H1 (cell line): ENCODE measurements at regions not wholly inside any gene's neighbourhood (a gene's known extent, or its start where the extent isn't known, plus 50 kb on each side); places are given as distances from the start of the nearest gene placed in this dataset.

ENCODE experiments used
- CTCF ChIA-PET: fragments of 300-600 bp; sonication (Branson Sonifier 250); formaldehyde crosslinking; loops from one replicate; lab custom pipeline; 2021; ENCODE audit not compliant: partially characterized antibody; lab: Charles Lee
- POLR2A ChIA-PET: fragments of 300-600 bp; sonication (Branson Sonifier 250); formaldehyde crosslinking; loops from one replicate; lab custom pipeline; 2021; ENCODE audit warnings: inconsistent platforms; ENCODE audit not compliant: partially characterized antibody; lab: Charles Lee
- DNase-seq, 2 experiments: peaks; one replicate each; pipeline versions ENCODE4 v3.0.0 to v3.0.0-alpha.2; 2010 to 2022; ENCODE audit warnings: low spot score in 2 of 2, low read depth in 1 of 2, mixed read lengths in 1 of 2
- FAIRE-seq: peaks from 2 replicates; lab custom pipeline; 2011; peaks lifted over from hg19 to GRCh38; lab: Jason Lieb, UNC
- H2AFZ ChIP-seq: 2 replicates; pipeline ENCODE4 v1.8.1; 2012; ENCODE audit warnings: low read length, inconsistent platforms
- H2AK5ac ChIP-seq: 2 replicates; pipeline ENCODE4 v1.6.1; 2013; ENCODE audit warnings: low read depth, low read length
- H2BK120ac ChIP-seq: replicated peaks from 2 replicates; pipeline ENCODE3; 2013; ENCODE audit warnings: low read depth, low read length, inconsistent platforms
- H2BK12ac ChIP-seq: 2 replicates; pipeline ENCODE4 v1.6.1; 2013; ENCODE audit warnings: low read depth, low read length
- H2BK15ac ChIP-seq: 2 replicates; pipeline ENCODE4 v1.6.1; 2013; ENCODE audit warnings: low read length
- H2BK20ac ChIP-seq: 2 replicates; pipeline ENCODE4 v1.6.1; 2013; ENCODE audit warnings: low read length
- H2BK5ac ChIP-seq: 2 replicates; pipeline ENCODE4 v1.6.1; 2013; ENCODE audit warnings: low read depth, low read length
- H3K14ac ChIP-seq: 2 replicates; pipeline ENCODE4 v1.6.1; 2013; ENCODE audit warnings: inconsistent platforms; ENCODE audit not compliant: insufficient read length
- H3K18ac ChIP-seq: 2 replicates; pipeline ENCODE4 v1.6.1; 2013; ENCODE audit warnings: low read length; ENCODE audit errors: extremely low read depth
- H3K23ac ChIP-seq: 2 replicates; pipeline ENCODE4 v1.6.1; 2013; ENCODE audit warnings: inconsistent platforms; ENCODE audit not compliant: insufficient read length
- H3K23me2 ChIP-seq: 2 replicates; pipeline ENCODE4 v1.6.1; 2013; ENCODE audit warnings: low read depth, low read length
- H3K27ac ChIP-seq: 2 replicates; pipeline ENCODE4 v1.6.1; 2011; ENCODE audit warnings: low read depth, low read length, inconsistent platforms
- H3K27me3 ChIP-seq, 4 experiments: replicated peaks in 1 of 4; 1 replicate in 1 of 4; 2 replicates in 3 of 4; pipeline versions ENCODE4 v1.6.1 to v1.8.1; 2011 to 2013; ENCODE audit warnings: low read length in 3 of 4, mild to moderate bottlenecking in 3 of 4, inconsistent platforms in 2 of 4, mixed read lengths in 2 of 4, moderate library complexity in 1 of 4; ENCODE audit not compliant: control insufficient read depth in 3 of 4, insufficient read depth in 3 of 4; ENCODE audit errors: extremely low read depth in 1 of 4
- H3K36me3 ChIP-seq, 4 experiments: 2 replicates each; pipeline versions ENCODE4 v1.6.1 to v1.8.1; 2011 to 2013; ENCODE audit warnings: mild to moderate bottlenecking in 4 of 4, low read length in 3 of 4, moderate library complexity in 2 of 4, control low read depth in 1 of 4, inconsistent platforms in 1 of 4; ENCODE audit not compliant: insufficient read depth in 4 of 4, control insufficient read depth in 2 of 4
- H3K4ac ChIP-seq: replicated peaks from 2 replicates; pipeline ENCODE3; 2013; ENCODE audit warnings: low read length, low read depth, mixed read lengths, inconsistent platforms; ENCODE audit not compliant: insufficient read length
- H3K4me1 ChIP-seq, 4 experiments: replicated peaks in 1 of 4; 1 replicate in 1 of 4; 2 replicates in 3 of 4; pipeline versions ENCODE4 v1.6.1 to v1.8.1; 2011 to 2013; ENCODE audit warnings: low read length in 3 of 4, inconsistent platforms in 2 of 4, mixed read lengths in 1 of 4; ENCODE audit not compliant: insufficient read depth in 4 of 4, control insufficient read depth in 3 of 4
- H3K4me2 ChIP-seq, 2 experiments: 2 replicates each; pipeline versions ENCODE4 v1.6.1 to v1.8.1; 2011 to 2013; ENCODE audit warnings: low read depth in 2 of 2, low read length in 2 of 2, control low read depth in 1 of 2, inconsistent platforms in 1 of 2, mild to moderate bottlenecking in 1 of 2; ENCODE audit not compliant: insufficient read depth in 1 of 2
- H3K4me3 ChIP-seq, 4 experiments: fragments of 200-600, 300-600 bp in 1 of 4; sonication (generic), shearing (Covaris generic), sonication (Bioruptor Twin) in 1 of 4; 2 replicates each; pipeline versions ENCODE4 v1.5.1 to v1.8.1; 2011 to 2016; ENCODE audit warnings: low read length in 4 of 4, low read depth in 3 of 4, control low read depth in 2 of 4, inconsistent platforms in 2 of 4, mild to moderate bottlenecking in 2 of 4, mixed read lengths in 1 of 4, moderate library complexity in 1 of 4; ENCODE audit not compliant: insufficient read depth in 2 of 4; ENCODE audit errors: extremely low read depth in 1 of 4
- H3K56ac ChIP-seq: replicated peaks from 2 replicates; pipeline ENCODE3; 2013; ENCODE audit warnings: low read depth, mild to moderate bottlenecking, mixed read lengths, low read length, inconsistent platforms; ENCODE audit not compliant: insufficient read length
- H3K79me1 ChIP-seq: 2 replicates; pipeline ENCODE4 v1.6.1; 2013; ENCODE audit warnings: low read depth, low read length, control low read depth
- H3K79me2 ChIP-seq, 2 experiments: 2 replicates each; pipeline versions ENCODE4 v1.6.1 to v1.8.1; 2012 to 2013; ENCODE audit warnings: low read length in 2 of 2, mild to moderate bottlenecking in 2 of 2, inconsistent platforms in 1 of 2; ENCODE audit not compliant: insufficient read depth in 2 of 2, control insufficient read depth in 1 of 2
- H3K9ac ChIP-seq, 4 experiments: replicated peaks in 1 of 4; 1 replicate in 1 of 4; 2 replicates in 3 of 4; pipeline versions ENCODE4 v1.6.1 to v1.8.1; 2011 to 2013; ENCODE audit warnings: low read depth in 3 of 4, low read length in 3 of 4, control low read depth in 2 of 4, mild to moderate bottlenecking in 2 of 4, moderate library complexity in 2 of 4, inconsistent platforms in 1 of 4; ENCODE audit errors: extremely low read depth in 1 of 4
- H3K9me3 ChIP-seq, 2 experiments: 2 replicates each; pipeline versions ENCODE4 v1.6.1 to v1.8.1; 2012 to 2013; ENCODE audit warnings: mild to moderate bottlenecking in 2 of 2, moderate library complexity in 2 of 2, control low read depth in 1 of 2, inconsistent platforms in 1 of 2, low read depth in 1 of 2, low read length in 1 of 2, mixed read lengths in 1 of 2; ENCODE audit not compliant: insufficient read depth in 2 of 2
- H4K20me1 ChIP-seq, 2 experiments: replicated peaks in 1 of 2; 2 replicates each; pipeline versions ENCODE3 to v1.8.1; 2011 to 2013; ENCODE audit warnings: inconsistent platforms in 2 of 2, low read length in 2 of 2, mild to moderate bottlenecking in 1 of 2; ENCODE audit not compliant: insufficient read depth in 2 of 2, control insufficient read depth in 1 of 2
- H4K5ac ChIP-seq: 2 replicates; pipeline ENCODE4 v1.6.1; 2013; ENCODE audit warnings: low read length, low read depth, mixed read lengths, inconsistent platforms; ENCODE audit not compliant: insufficient read length
- H4K8ac ChIP-seq: 2 replicates; pipeline ENCODE4 v1.8.0; 2013; ENCODE audit warnings: mild to moderate bottlenecking, moderate library complexity, low read length, inconsistent platforms; ENCODE audit not compliant: insufficient read depth; ENCODE audit errors: extremely low read depth
- H4K91ac ChIP-seq: replicated peaks from 2 replicates; pipeline ENCODE3; 2013; ENCODE audit warnings: low read length, mixed read lengths, inconsistent platforms; ENCODE audit not compliant: insufficient read length
- GTF2F1 ChIP-seq: IDR thresholded peaks from 2 replicates; pipeline ENCODE4 v1.6.1; 2012; ENCODE audit warnings: low read depth, low read length, improper control_type of control experiment, borderline replicate concordance
- RNF2 ChIP-seq: fragments of 200-900, 300-1000 bp; sonication (generic); IDR thresholded peaks from 2 replicates; pipeline ENCODE4 v1.7.1; 2016; ENCODE audit warnings: borderline replicate concordance, low read depth, mild to moderate bottlenecking, antibody characterized with exemption, low read length; ENCODE audit not compliant: poor library complexity, severe bottlenecking; ENCODE audit errors: missing control alignments
- SAP30 ChIP-seq: fragments of 300-600 bp; sonication (generic); IDR thresholded peaks from 2 replicates; pipeline ENCODE4 v1.7.1; 2012; ENCODE audit warnings: low read length, moderate library complexity, mild to moderate bottlenecking, inconsistent platforms; ENCODE audit not compliant: insufficient read depth, insufficient replicate concordance
- SUZ12 ChIP-seq: fragments of 200-600 bp; sonication (generic); IDR thresholded peaks from 2 replicates; pipeline ENCODE4 v1.6.1; 2012; ENCODE audit warnings: mild to moderate bottlenecking, inconsistent platforms, low read length, moderate library complexity, mixed read lengths
- ZNF274 ChIP-seq: IDR thresholded peaks from 2 replicates; pipeline ENCODE4 v1.7.0; 2012; ENCODE audit warnings: low read length, borderline replicate concordance; ENCODE audit errors: extremely low read depth

DNA sequence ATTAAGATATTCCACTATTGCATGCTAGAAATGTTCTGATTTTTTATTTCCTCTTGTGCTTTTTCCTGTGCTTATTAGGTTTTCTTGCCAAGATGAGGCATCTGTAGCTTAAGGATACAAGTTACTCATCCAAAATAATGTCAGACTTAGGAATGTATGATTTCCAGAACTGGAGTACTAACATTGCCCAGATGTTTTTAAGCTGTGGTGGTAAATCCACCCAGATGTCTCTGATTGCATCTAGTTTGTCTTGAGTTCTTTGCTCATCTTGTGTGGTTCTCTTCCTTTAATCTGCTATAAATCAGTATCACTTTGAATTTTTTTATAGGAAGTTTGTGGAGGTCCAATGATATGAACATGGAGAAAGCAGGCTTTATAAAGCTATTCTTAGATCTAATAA, 337.5 kb upstream of the ZNF608 start:
- POLR2A ChIA-PET = no interaction called here
- Histone ChIP-seq H3K23ac (no peak overlapping the region), H3K9me3 (peaks cover 3 to 10% of the 10 kb centered on the region in 2 experiments; a peak in 1 of 4 replicates), H4K5ac (no peak overlapping the region), H3K36me3 (no peaks in the 10 kb centered on the region; a peak in 1 of 8 replicates), H2BK12ac (no peak overlapping the region), H2AFZ (no peak overlapping the region), H2BK15ac (no peak overlapping the region), H3K23me2 (no peaks in the 10 kb centered on the region), H3K27ac (no peak overlapping the region), H3K18ac (no peak overlapping the region), H2BK20ac (no peak overlapping the region), H4K8ac (no peak overlapping the region), H3K4me2 (no peak overlapping the region), H2BK5ac (no peak overlapping the region), H3K56ac (no peak overlapping the region), H3K79me2 (no peaks in the 10 kb centered on the region), H2AK5ac (no peak overlapping the region), H3K9ac (no peak overlapping the region), H3K14ac (no peak overlapping the region), H3K4ac (no peak overlapping the region), H3K4me1 (no peaks in the 10 kb centered on the region), H2BK120ac (no peak overlapping the region), H3K79me1 (no peaks in the 10 kb centered on the region), H3K27me3 (no peaks in the 10 kb centered on the region), H4K20me1 (no peaks in the 10 kb centered on the region), H4K91ac (no peak overlapping the region), H3K4me3 (no peak overlapping the region)
- no peak for TF ChIP-seq SUZ12
- TF ChIP-seq SAP30 = no peak
- TF ChIP-seq RNF2 = no peak
- no peak for TF ChIP-seq GTF2F1
- no peak for TF ChIP-seq ZNF274
- no peak for FAIRE-seq
- CTCF ChIA-PET = interaction anchor here (0.6 to 1.1 kb wide), 2 partner anchors 24 to 320 kb away, joined by 3 to 4 read pairs; no protein-coding TSS in a partner anchor
- no peak for DNase-seq
